HepG2 (cell line): ENCODE measurements at regions not wholly inside any gene's neighbourhood (a gene's known extent, or its start where the extent isn't known, plus 50 kb on each side); places are given as distances from the start of the nearest gene placed in this dataset.

Experiments
- AHR ChIP-seq: IDR thresholded peaks from 2 replicates; pipeline ENCODE4 v1.6.1; 2018; ENCODE audit warnings: missing genetic modification reagents, missing compliant biosample characterization
- BRCA1 ChIP-seq: sonication (generic); formaldehyde crosslinking; IDR thresholded peaks from 2 replicates; pipeline ENCODE4 v1.4.0; 2020; ENCODE audit warnings: missing genetic modification reagents
- E2F5 ChIP-seq: sonication (generic); formaldehyde crosslinking; conservative IDR thresholded peaks from 2 replicates; pipeline ENCODE4 v1.4.0; 2020; ENCODE audit warnings: missing genetic modification reagents
- MYC ChIP-seq: sonication (generic); formaldehyde crosslinking; IDR thresholded peaks from 2 replicates; pipeline ENCODE4 v1.9.0; 2021; ENCODE audit warnings: missing genetic modification reagents, borderline replicate concordance
- SETDB1 ChIP-seq: sonication (generic); formaldehyde crosslinking; IDR thresholded peaks from 2 replicates; pipeline ENCODE4 v1.5.1; 2020; ENCODE audit warnings: missing genetic modification reagents, mild to moderate bottlenecking, borderline replicate concordance
- TBX3 ChIP-seq: fragments of 450-650 bp; IDR thresholded peaks from 2 replicates; pipeline ENCODE4 v1.6.1; 2017; ENCODE audit warnings: antibody characterized with exemption, mild to moderate bottlenecking, inconsistent platforms, borderline replicate concordance
- YY1 ChIP-seq: IDR thresholded peaks from 2 replicates; pipeline ENCODE4 v1.6.1; 2011; ENCODE audit warnings: low read length, low read depth, moderate library complexity, mild to moderate bottlenecking; ENCODE audit not compliant: insufficient read depth, insufficient replicate concordance
- ZBTB8A ChIP-seq: sonication (generic); formaldehyde crosslinking; IDR thresholded peaks from 2 replicates; pipeline ENCODE4 v1.4.0; 2020; ENCODE audit warnings: mild to moderate bottlenecking, low read depth, missing genetic modification reagents, borderline replicate concordance

GRCh38 chr13:30523211-30523610, 57.5 kb upstream of the HMGB1 start:
- TF ChIP-seq YY1: no peak
- TF ChIP-seq ZBTB8A: no peak
- TF ChIP-seq E2F5 (CRISPR knock-in tag): no peak
- no peak for TF ChIP-seq AHR (CRISPR knock-in tag)
- no peak for TF ChIP-seq MYC (CRISPR knock-in tag)
- TF ChIP-seq SETDB1 (CRISPR knock-in tag): no peak
- no peak for TF ChIP-seq TBX3
- TF ChIP-seq BRCA1 (CRISPR knock-in tag): no peak
